Activated T-helper 1 cell treated with anti-CD3 and anti-CD28 coated beads, Interleukin-12 subunit alpha, Interleukin-12 subunit beta, Interleukin-2, Interleukin-4 antibody, amounts not matched to agents 30 ng/mL and 10 ng/mL and 1 ng/mL, durations not matched to agents 14 hours and 24 hours and 36 hours (primary cell): ENCODE measurements at regions not wholly inside any gene's neighbourhood (a gene's known extent, or its start where the extent isn't known, plus 50 kb on each side); places are given as distances from the start of the nearest gene placed in this dataset.
"Not testable (repeated sequence)": the region's sequence is repeated elsewhere in the genome, so short reads cannot be mapped to it uniquely, and the experiment has no call there.

Source experiments
- DNase-seq: peaks from one replicate; pipeline ENCODE4 v3.0.0; 2021; ENCODE audit warnings: low spot score
- H3K27ac Mint-ChIP-seq: one replicate; pipeline ENCODE4 v1.8.0; 2021; ENCODE audit warnings: mild to moderate bottlenecking, mixed read lengths
- H3K27me3 Mint-ChIP-seq: one replicate; pipeline ENCODE4 v1.8.0; 2022; ENCODE audit warnings: mild to moderate bottlenecking, moderate library complexity, mixed read lengths; ENCODE audit not compliant: insufficient read depth
- H3K36me3 Mint-ChIP-seq: one replicate; pipeline ENCODE4 v1.8.0; 2021; ENCODE audit warnings: low read depth, mixed read lengths
- H3K4me1 Mint-ChIP-seq: one replicate; pipeline ENCODE4 v1.8.0; 2021; ENCODE audit warnings: low read depth, mixed read lengths
- H3K4me3 Mint-ChIP-seq: one replicate; pipeline ENCODE4 v1.8.0; 2021; ENCODE audit warnings: mild to moderate bottlenecking, moderate library complexity, mixed read lengths
- H3K9me3 Mint-ChIP-seq: one replicate; pipeline ENCODE4 v1.8.0; 2021; ENCODE audit warnings: mixed read lengths
- intact Hi-C: fragments of 100-400 bp; cut with micrococcal nuclease; formaldehyde crosslinking; loops from one replicate; pipeline ENCODE4 v1.15.1; 2024

GRCh38 chr6:146972546-146972945 lies 231.7 kb upstream of the STXBP5 start:
- Mint-ChIP-seq H3K27ac (no peak overlapping the region), H3K4me1 (no peaks in the 10 kb centered on the region), H3K9me3 (peaks cover 2% of the 10 kb centered on the region), H3K4me3 (no peak overlapping the region), H3K27me3 (peaks cover 1% of the 10 kb centered on the region), H3K36me3 (no peaks in the 10 kb centered on the region)
- intact Hi-C loops: no loop called here
- DNase-seq: no peak

GRCh38 chr6:146974351-146974750 lies 229.9 kb upstream of the STXBP5 start:
- H3K4me1 Mint-ChIP-seq: no peaks in the 10 kb centered on the region
- DNase-seq: no peak
- intact Hi-C loops: no loop called here
- H3K36me3 Mint-ChIP-seq: no peaks in the 10 kb centered on the region
- H3K27me3 Mint-ChIP-seq: peaks cover under 1% of the 10 kb centered on the region
- H3K27ac Mint-ChIP-seq: no peak overlapping the region
- H3K4me3 Mint-ChIP-seq: no peak overlapping the region
- H3K9me3 Mint-ChIP-seq: no peaks in the 10 kb centered on the region

- DNase-seq: no peak
- intact Hi-C loops: no loop called here
- H3K4me3 Mint-ChIP-seq: no peak overlapping the region
- no peaks in the 10 kb centered on the region for H3K4me1 Mint-ChIP-seq
- no peaks in the 10 kb centered on the region for H3K36me3 Mint-ChIP-seq
- no peaks in the 10 kb centered on the region for H3K9me3 Mint-ChIP-seq
- H3K27ac Mint-ChIP-seq: no peak overlapping the region
- H3K27me3 Mint-ChIP-seq: peaks cover 1% of the 10 kb centered on the region
Observed at GRCh38 chr6:146975093-146975492, 229.1 kb upstream of the STXBP5 start.

GRCh38 chr6:146980900-146981329 lies 223.3 kb upstream of the STXBP5 start:
- Mint-ChIP-seq H3K36me3 (no peaks in the 10 kb centered on the region), H3K9me3 (no peaks in the 10 kb centered on the region), H3K4me3 (no peak overlapping the region), H3K4me1 (no peaks in the 10 kb centered on the region), H3K27me3 (peaks cover 1% of the 10 kb centered on the region), H3K27ac (no peak overlapping the region)
- DNase-seq: no peak
- intact Hi-C loops: no loop called here

- Mint-ChIP-seq H3K4me3 (no peak overlapping the region), H3K4me1 (no peaks in the 10 kb centered on the region), H3K9me3 (no peaks in the 10 kb centered on the region), H3K27me3 (peaks cover 1% of the 10 kb centered on the region), H3K36me3 (no peaks in the 10 kb centered on the region), H3K27ac (no peak overlapping the region)
- intact Hi-C loops: no loop called here
- no peak for DNase-seq
Observed at GRCh38 chr6:146981981-146982380, 222.2 kb upstream of the STXBP5 start.

- no peak overlapping the region for H3K4me3 Mint-ChIP-seq
- H3K36me3 Mint-ChIP-seq: no peaks in the 10 kb centered on the region
- DNase-seq: no peak
- intact Hi-C loops: no loop called here
- peaks cover under 1% of the 10 kb centered on the region for H3K27me3 Mint-ChIP-seq
- no peaks in the 10 kb centered on the region for H3K4me1 Mint-ChIP-seq
- H3K27ac Mint-ChIP-seq: no peak overlapping the region
- no peaks in the 10 kb centered on the region for H3K9me3 Mint-ChIP-seq
Observed at GRCh38 chr6:146984251-146984924, 219.8 kb upstream of the STXBP5 start.

GRCh38 chr6:146985111-146985510 lies 219.1 kb upstream of the STXBP5 start:
- Mint-ChIP-seq H3K36me3 (no peaks in the 10 kb centered on the region), H3K27me3 (no peaks in the 10 kb centered on the region), H3K4me1 (no peaks in the 10 kb centered on the region), H3K27ac (no peak overlapping the region), H3K9me3 (no peaks in the 10 kb centered on the region), H3K4me3 (no peak overlapping the region)
- intact Hi-C loops: no loop called here
- DNase-seq: no peak

GRCh38 chr6:146985966-146986365 lies 218.3 kb upstream of the STXBP5 start:
- H3K27ac Mint-ChIP-seq: no peak overlapping the region

GRCh38 chr6:146987938-146988337 lies 216.3 kb upstream of the STXBP5 start:
- H3K4me3 Mint-ChIP-seq, H3K36me3 Mint-ChIP-seq, H3K27ac Mint-ChIP-seq, H3K27me3 Mint-ChIP-seq, DNase-seq, H3K4me1 Mint-ChIP-seq, intact Hi-C loops, H3K9me3 Mint-ChIP-seq: not testable (repeated sequence)

More at GRCh38 chr6:146985966-146986365, 218.3 kb upstream of the STXBP5 start:
- Mint-ChIP-seq H3K9me3 (no peaks in the 10 kb centered on the region), H3K4me1 (no peaks in the 10 kb centered on the region), H3K36me3 (no peaks in the 10 kb centered on the region), H3K27me3 (no peaks in the 10 kb centered on the region), H3K4me3 (no peak overlapping the region)
- DNase-seq: no peak
- intact Hi-C loops: no loop called here

GRCh38 chr6:146989860-146990259 lies 214.4 kb upstream of the STXBP5 start:
- Mint-ChIP-seq H3K27me3 (no peaks in the 10 kb centered on the region), H3K27ac (no peak overlapping the region), H3K4me3 (no peak overlapping the region), H3K36me3 (no peaks in the 10 kb centered on the region), H3K4me1 (no peaks in the 10 kb centered on the region), H3K9me3 (no peaks in the 10 kb centered on the region)
- intact Hi-C loops: no loop called here
- no peak for DNase-seq

GRCh38 chr6:146990284-146990683 lies 213.9 kb upstream of the STXBP5 start:
- no peaks in the 10 kb centered on the region for H3K27me3 Mint-ChIP-seq
- no peaks in the 10 kb centered on the region for H3K9me3 Mint-ChIP-seq
- no peak overlapping the region for H3K4me3 Mint-ChIP-seq
- H3K36me3 Mint-ChIP-seq: no peaks in the 10 kb centered on the region
- intact Hi-C loops: no loop called here
- DNase-seq: no peak
- no peak overlapping the region for H3K27ac Mint-ChIP-seq
- no peaks in the 10 kb centered on the region for H3K4me1 Mint-ChIP-seq

- Mint-ChIP-seq H3K4me3 (no peak overlapping the region), H3K27ac (no peak overlapping the region), H3K36me3 (no peaks in the 10 kb centered on the region), H3K9me3 (no peaks in the 10 kb centered on the region), H3K4me1 (no peaks in the 10 kb centered on the region), H3K27me3 (no peaks in the 10 kb centered on the region)
- no peak for DNase-seq
- intact Hi-C loops: no loop called here
Observed at GRCh38 chr6:146990821-146991798, 213.1 kb upstream of the STXBP5 start.

- Mint-ChIP-seq H3K27me3 (peaks cover 2% of the 10 kb centered on the region), H3K27ac (no peak overlapping the region), H3K4me3 (no peak overlapping the region), H3K36me3 (no peaks in the 10 kb centered on the region), H3K4me1 (no peaks in the 10 kb centered on the region), H3K9me3 (no peaks in the 10 kb centered on the region)
- intact Hi-C loops: no loop called here
- DNase-seq: no peak
Observed at GRCh38 chr6:146997062-146997461, 207.2 kb upstream of the STXBP5 start.
